HG02798 (cell line): ENCODE measurements at regions not wholly inside any gene's neighbourhood (a gene's known extent, or its start where the extent isn't known, plus 50 kb on each side); places are given as distances from the start of the nearest gene placed in this dataset.
A peak's percentile ranks its signal among the peaks of the same experiment; 100 is the strongest.

Experiments
- ATAC-seq: cut with Tn5 transposase; IDR thresholded peaks from one replicate; pipeline ENCODE4 v1.9.1; 2021; ENCODE audit warnings: mild to moderate bottlenecking; ENCODE audit not compliant: unreplicated experiment, poor library complexity

GRCh38 chr5:34571677-34572041 lies 84.5 kb upstream of the RAI14 start:
- ATAC-seq = no peak

DNA sequence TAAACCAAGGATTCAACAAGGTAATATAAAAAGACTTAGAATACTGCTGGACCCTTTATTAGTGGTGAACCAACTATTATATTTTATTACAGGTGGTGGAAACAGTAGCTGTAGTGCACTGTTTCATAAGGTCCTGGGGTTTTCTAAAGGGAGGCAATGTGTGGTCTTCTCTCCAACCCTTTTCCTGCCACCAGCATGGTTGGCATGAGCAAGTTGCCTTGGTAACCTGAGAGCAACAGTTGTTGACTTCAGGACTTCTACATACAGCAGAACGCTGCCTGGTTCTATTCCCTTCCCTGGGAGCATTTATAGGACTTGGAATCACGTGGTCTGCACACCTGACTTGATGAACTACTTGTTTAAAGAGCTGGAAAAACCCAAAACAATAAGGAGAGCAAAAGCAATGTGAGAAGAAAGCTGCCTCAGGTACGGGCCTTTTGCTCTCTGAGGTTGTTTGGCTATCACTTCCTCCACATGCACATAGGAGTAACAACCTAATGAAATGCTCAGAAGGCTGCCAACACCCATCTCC lies 81.1 kb upstream of the RAI14 start:
- no peak for ATAC-seq

DNA sequence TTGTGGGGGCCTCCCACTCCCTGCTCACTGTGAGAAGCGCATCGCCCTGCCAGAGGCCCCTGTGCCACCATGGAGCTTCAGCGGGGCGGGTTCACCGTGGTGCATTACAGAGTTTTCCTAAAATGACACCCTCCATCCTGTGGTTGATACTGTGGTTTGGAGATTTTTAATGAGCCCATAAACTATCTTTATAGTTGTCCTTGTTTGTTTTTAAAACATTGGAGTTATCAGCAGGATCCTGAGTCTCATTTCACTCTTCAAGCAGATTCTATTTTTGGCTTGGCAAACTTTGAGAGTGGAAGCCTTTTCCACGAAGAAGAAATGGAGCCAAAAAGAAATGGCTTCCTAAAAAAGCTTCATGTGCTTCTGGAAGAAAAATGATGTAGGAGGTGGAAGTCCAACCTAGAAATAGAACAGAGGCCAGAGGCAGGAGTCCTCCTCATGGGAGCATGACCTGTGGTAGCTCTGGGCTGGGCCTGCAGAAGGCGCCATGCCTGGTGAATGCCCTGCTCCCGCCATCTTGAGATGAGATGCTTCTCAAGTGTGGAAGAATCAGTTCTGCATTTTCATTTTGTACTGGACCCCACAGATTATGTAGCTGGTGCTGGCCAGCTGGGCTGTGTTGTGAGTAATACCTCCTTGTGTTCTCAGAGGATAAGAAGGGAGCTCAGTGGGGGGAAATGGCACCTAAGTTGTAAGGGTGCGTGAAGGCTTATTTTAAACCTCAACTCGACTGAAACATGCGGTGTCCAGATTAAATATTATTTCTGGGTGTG lies 79.0 kb upstream of the RAI14 start:
- no peak for ATAC-seq

GRCh38 chr5:34578962-34579361 lies 77.2 kb upstream of the RAI14 start:
- no peak for ATAC-seq

DNA sequence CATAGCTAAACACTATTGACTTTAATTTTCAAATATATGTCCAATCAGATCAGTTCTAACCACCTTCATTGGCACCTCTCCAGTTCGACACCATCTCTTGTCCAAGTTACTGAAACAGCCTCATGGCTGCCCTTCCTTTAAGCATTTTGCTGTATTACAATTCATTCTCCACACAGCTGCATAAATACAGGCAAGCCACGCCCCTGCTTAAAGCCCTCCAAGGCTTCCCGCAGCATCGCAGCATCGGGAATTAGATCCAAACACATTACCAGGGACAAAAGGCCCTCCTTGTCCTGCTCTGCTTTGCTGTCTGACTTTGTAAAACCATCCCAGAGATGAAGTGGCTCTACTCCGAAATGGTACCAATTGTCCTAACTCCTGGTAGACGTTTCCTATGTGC lies 75.1 kb upstream of the RAI14 start:
- no peak for ATAC-seq

DNA sequence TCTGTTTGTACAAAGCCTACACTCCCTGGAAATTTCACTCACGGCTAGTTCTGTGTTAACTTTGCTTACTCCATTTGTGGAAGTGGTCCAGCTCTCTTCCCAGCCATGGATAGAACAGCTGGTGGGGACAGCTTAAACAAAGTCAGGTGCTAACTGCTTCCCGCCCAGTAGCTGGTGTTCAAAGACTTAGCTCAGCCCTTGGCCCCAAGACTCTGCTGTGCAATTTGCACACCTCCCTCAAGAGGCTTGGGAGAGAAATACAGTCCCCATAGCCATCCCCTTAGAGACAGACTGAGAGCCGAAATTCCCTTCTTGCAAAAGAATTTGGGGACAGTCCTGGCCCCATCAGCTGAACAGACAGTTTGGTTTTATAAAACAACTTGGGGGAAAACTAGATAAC lies 73.8 kb upstream of the RAI14 start:
- no peak for ATAC-seq

DNA sequence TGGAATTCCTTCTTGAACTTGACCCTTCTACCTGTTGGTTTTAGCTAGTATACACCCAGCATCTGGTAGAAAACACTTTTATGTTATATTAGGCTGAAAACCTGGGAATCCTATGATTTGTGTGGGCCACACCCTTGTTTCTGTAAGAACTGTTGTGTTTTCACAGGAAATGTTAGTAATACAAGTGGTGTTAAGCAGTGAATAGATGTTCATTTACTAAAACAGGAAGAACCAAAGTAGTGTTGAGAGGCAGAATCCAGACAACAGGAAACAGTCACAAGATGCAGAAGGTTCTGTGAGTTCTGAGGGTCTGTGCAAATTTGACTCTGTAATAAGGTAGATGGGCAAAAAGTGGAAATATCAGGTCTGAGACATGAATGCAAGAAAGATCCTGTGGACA lies 73.0 kb upstream of the RAI14 start:
- no peak for ATAC-seq

GRCh38 chr5:34584165-34584564 lies 72.0 kb upstream of the RAI14 start:
- no peak for ATAC-seq

DNA sequence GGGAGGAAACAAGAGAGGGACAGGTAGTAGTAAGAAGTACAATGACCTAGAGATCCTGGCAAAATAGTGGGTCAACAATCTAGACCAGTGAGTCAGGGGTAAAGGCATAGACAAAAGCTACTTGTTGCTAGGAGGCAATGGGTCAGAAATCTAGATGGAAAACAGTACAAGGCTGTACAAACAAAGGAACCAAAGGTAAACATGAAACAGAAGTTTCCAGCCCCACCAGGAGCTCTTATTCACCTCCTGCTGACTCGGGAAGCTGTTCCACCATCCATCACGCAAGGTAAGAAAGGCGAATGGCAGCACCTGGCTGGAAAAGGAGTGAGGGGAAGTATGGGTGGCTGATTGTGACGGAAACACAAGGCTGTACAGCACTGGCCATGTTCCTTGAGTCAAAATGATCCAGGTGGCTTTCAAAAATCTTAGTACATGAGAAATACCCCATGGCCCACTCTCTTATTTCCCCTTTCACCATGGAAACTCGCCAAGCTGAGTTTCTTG lies 70.5 kb upstream of the RAI14 start:
- ATAC-seq = no peak

GRCh38 chr5:34586117-34586885 lies 69.8 kb upstream of the RAI14 start:
- ATAC-seq = no peak

- ATAC-seq = peak; percentile 65
Observed at GRCh38 chr5:34587355-34588241, 68.5 kb upstream of the RAI14 start.

DNA sequence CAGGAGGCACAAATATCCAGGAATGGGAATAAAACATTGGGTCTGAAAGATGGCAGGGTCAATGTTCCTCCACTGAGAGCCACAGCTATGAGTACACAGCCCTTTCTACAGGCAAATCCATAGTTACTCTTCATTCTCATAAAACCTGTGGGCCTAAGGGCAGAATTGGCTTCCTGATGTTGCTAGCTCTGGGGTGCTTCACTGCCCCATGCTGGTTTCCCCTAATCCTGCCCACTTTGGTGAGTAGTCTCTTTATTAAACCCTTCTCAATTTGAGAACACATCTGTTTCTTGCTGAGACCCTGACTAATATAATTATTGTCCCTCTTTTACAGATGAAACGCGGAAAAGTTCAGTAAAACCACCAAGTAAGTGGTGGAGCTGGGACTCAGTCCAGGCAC lies 66.3 kb upstream of the RAI14 start:
- no peak for ATAC-seq

- no peak for ATAC-seq
Observed at GRCh38 chr5:34591723-34592122, 64.4 kb upstream of the RAI14 start.

GRCh38 chr5:34597034-34598027 lies 58.8 kb upstream of the RAI14 start:
- ATAC-seq = no peak

- no peak for ATAC-seq
Observed at GRCh38 chr5:34598177-34598794, 57.8 kb upstream of the RAI14 start.

- ATAC-seq = no peak
Observed at GRCh38 chr5:34599471-34600117, 56.5 kb upstream of the RAI14 start.

- ATAC-seq = no peak
Observed at GRCh38 chr5:34600118-34600493, 56.0 kb upstream of the RAI14 start.

DNA sequence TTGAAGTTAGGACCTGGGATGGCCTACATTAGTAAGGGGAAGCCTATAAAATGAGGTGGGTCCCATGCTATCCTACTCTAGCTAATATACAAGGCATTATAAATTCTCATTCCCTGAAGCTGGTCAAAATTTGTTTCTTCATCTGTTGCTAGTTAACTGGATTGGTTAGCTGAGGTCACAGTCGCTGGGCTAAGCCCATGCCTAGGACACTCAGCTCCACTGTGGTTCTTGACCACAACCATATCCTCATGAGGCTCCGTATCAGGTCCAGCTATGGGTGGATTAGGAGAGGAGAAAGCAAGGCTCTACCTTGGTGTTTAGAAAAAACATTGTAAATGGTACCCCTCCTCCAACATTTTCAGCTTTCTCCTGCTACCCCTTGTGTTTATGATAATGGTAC lies 52.8 kb upstream of the RAI14 start:
- ATAC-seq = no peak
